ENCODE measurements at regions not wholly inside any gene's neighbourhood (a gene's known extent, or its start where the extent isn't known, plus 50 kb on each side); places are given as distances from the start of the nearest gene placed in this dataset.

GRCh38 chr3:107428051-107428858 lies 51.0 kb downstream of the CCDC54 start:
- no peak for DNase-seq (ENCODE audit: low read depth in 4 of 4, low spot score in 3 of 4)

- DNase-seq (ENCODE audit: low read depth in 4 of 4, low spot score in 3 of 4): peak in 3 of 4 donors; percentile 46 to 74 (median 48)
Measured at GRCh38 chr3:107429320-107430181, 52.3 kb downstream of the CCDC54 start.

GRCh38 chr3:107430214-107430995 lies 53.2 kb downstream of the CCDC54 start:
- DNase-seq (ENCODE audit: low read depth in 4 of 4, low spot score in 3 of 4): peak in 1 of 4 donors; percentile 3

- DNase-seq (ENCODE audit: low read depth in 4 of 4, low spot score in 3 of 4): peak in 2 of 4 donors; percentile 17 to 31
Measured at GRCh38 chr3:107430996-107431245, 53.7 kb downstream of the CCDC54 start.

GRCh38 chr3:107431246-107432012 lies 54.2 kb downstream of the CCDC54 start:
- DNase-seq (ENCODE audit: low read depth in 4 of 4, low spot score in 3 of 4): peak in 2 of 4 donors; percentile 50 to 53

GRCh38 chr3:107432013-107432515 lies 54.8 kb downstream of the CCDC54 start:
- DNase-seq (ENCODE audit: low read depth in 4 of 4, low spot score in 3 of 4): no peak

- DNase-seq (ENCODE audit: low read depth in 4 of 4, low spot score in 3 of 4): no peak
Measured at GRCh38 chr3:107432646-107433045, 55.4 kb downstream of the CCDC54 start.

- DNase-seq (ENCODE audit: low read depth in 4 of 4, low spot score in 3 of 4): no peak
Measured at GRCh38 chr3:107436029-107436428, 58.8 kb downstream of the CCDC54 start.

- no peak for DNase-seq (ENCODE audit: low read depth in 4 of 4, low spot score in 3 of 4)
Measured at GRCh38 chr3:107438671-107439070, 61.4 kb downstream of the CCDC54 start.

- DNase-seq (ENCODE audit: low read depth in 4 of 4, low spot score in 3 of 4): no peak
Measured at GRCh38 chr3:107441617-107442016, 64.4 kb downstream of the CCDC54 start.

GRCh38 chr3:107443461-107443860 lies 66.2 kb downstream of the CCDC54 start:
- no peak for DNase-seq (ENCODE audit: low read depth in 4 of 4, low spot score in 3 of 4)

GRCh38 chr3:107446706-107447105 lies 69.5 kb downstream of the CCDC54 start:
- no peak for DNase-seq (ENCODE audit: low read depth in 4 of 4, low spot score in 3 of 4)

- no peak for DNase-seq (ENCODE audit: low read depth in 4 of 4, low spot score in 3 of 4)
Measured at GRCh38 chr3:107450254-107450893, 72.4 kb upstream of the BBX start.

- no peak for DNase-seq (ENCODE audit: low read depth in 4 of 4, low spot score in 3 of 4)
Measured at GRCh38 chr3:107452436-107452835, 70.3 kb upstream of the BBX start.

- DNase-seq (ENCODE audit: low read depth in 4 of 4, low spot score in 3 of 4): no peak
Measured at GRCh38 chr3:107453504-107453903, 69.3 kb upstream of the BBX start.

- DNase-seq (ENCODE audit: low read depth in 4 of 4, low spot score in 3 of 4): no peak
Measured at GRCh38 chr3:107455621-107456020, 67.1 kb upstream of the BBX start.

- DNase-seq (ENCODE audit: low read depth in 4 of 4, low spot score in 3 of 4): no peak
Measured at GRCh38 chr3:107456501-107456900, 66.3 kb upstream of the BBX start.

- no peak for DNase-seq (ENCODE audit: low read depth in 4 of 4, low spot score in 3 of 4)
Measured at GRCh38 chr3:107458871-107459270, 63.9 kb upstream of the BBX start.

- DNase-seq (ENCODE audit: low read depth in 4 of 4, low spot score in 3 of 4): no peak
Measured at GRCh38 chr3:107461721-107462120, 61.0 kb upstream of the BBX start.

GRCh38 chr3:107464037-107464436 lies 58.7 kb upstream of the BBX start:
- DNase-seq (ENCODE audit: low read depth in 4 of 4, low spot score in 3 of 4): no peak
